ENCODE measurements at regions not wholly inside any gene's neighbourhood (a gene's known extent, or its start where the extent isn't known, plus 50 kb on each side); places are given as distances from the start of the nearest gene placed in this dataset.
"Not testable (repeated sequence)": the region's sequence is repeated elsewhere in the genome, so short reads cannot be mapped to it uniquely, and the experiment has no call there.

DNA sequence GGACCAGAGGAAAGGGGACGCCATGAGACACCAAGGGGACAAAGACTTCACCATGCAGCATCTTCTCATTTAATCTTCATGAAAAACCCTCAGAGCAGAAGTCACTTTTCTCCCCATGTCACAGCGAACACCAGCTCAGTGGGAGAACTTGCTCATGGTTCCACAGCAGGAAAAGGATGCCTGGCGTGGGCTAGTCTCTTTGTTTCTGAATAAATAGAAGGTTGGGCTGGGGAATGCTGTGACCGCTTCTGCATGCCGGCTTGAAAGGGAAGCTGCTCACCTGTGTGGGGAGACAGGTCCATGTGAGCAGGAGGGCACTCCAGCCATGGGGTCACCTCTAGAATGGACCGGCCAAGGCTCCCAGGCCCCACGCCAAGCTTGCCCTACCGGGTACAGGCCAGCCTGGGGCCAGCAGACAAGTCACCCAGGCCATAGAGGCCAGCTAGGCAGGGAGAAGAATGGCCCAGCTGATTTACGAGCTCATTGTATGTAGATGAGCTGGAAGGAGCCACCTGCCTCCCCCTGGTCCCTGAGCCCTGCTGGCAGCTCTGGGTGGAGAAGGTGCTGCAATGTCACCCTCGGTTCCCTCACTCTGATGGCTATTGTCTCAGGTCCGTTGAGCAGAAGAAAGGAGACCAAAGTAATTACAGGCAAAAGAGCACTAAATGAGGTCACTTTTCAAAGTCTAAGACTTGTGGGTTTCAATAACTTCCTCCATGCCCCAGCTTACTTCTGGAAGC is 82.0 kb upstream of the PDZD8 start:
- DNase-seq: peak in 3 of 4 experiments; percentile 34 to 48 (median 38)

- DNase-seq: no peak
Measured at GRCh38 chr10:117455346-117455745, 80.1 kb upstream of the PDZD8 start.

DNA sequence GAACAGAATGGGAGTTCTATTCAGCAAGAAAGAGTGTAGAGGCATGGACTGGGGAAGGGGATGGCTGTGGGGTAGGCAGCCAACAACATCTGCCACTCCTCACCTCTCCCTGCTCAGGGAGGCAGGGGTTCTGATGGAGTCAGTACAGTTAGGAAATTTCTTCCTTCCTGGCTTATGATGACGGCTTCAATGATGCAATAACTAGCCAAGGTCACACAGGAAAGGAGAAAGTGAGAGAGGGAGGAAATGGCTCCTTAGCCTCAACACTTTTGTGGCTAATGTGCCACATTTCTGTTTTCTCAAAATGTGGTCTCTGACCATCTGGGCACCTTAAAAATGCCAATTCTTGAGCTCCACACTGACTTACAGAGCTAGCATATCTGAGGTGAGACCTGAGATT is 79.3 kb upstream of the PDZD8 start:
- DNase-seq: peak in 3 of 4 experiments; percentile 12 to 44 (median 39)

DNA sequence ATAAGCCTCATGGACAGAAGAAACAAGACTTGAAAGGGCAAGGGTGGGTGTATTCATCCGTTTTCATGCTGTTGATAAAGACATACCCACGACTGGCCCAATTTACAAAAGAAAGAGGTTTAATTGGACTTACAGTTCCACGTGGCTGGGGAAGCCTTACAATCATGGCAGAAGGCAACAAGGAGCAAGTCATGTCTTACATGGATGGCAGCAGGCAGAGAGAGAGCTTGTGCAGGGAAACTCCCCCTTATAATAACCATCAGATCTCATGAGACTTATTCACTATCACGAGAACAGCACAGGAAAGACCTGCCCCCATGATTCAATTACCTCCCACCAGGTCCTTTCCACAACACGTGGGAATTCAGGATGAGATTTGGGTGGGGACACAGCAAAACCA is 78.2 kb upstream of the PDZD8 start:
- not testable (repeated sequence) for DNase-seq

DNA sequence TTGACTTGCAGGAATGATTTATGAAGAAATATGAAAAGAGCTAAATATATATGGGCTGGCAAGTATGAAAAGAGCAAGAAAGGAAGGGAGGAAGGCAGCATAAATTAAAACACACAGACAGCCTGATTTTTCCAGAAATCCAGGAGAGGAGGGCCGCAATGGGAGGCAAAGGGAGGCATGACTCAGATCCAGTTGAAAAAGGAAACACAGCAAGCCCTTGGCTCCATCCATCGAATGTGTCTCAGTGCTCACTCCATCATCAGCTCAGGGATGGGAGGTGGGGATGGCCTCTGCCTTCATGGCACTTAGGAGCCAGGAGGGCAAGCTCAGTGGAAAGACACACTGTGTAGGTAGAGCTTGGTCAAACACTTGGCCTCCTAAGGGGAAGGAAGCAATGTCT is 75.7 kb upstream of the PDZD8 start:
- no peak for DNase-seq

- DNase-seq: peak in 1 of 4 experiments; percentile 16
Measured at GRCh38 chr10:117449636-117450035, 74.4 kb upstream of the PDZD8 start.

GRCh38 chr10:117448802-117449201 is 73.6 kb upstream of the PDZD8 start:
- DNase-seq: no peak

DNA sequence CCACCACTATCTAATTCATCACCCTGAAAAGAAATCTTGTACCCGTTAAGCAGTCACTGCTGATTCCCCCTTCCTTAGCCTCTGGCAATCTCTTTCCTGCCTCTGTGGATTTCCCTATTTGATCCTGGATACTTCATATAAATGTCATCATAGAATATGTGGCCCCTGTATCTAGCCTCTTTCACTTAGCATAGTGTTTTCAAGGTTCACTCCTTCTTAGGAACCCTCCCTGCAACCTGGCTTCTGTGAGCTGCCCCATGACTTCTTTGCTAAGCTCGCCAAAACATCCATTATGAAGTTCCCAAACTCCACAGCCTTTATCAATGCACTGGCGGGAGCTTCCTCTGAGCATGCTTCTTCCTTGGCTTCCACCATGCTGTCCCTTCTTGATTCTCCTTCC is 70.8 kb upstream of the PDZD8 start:
- DNase-seq: no peak

DNA sequence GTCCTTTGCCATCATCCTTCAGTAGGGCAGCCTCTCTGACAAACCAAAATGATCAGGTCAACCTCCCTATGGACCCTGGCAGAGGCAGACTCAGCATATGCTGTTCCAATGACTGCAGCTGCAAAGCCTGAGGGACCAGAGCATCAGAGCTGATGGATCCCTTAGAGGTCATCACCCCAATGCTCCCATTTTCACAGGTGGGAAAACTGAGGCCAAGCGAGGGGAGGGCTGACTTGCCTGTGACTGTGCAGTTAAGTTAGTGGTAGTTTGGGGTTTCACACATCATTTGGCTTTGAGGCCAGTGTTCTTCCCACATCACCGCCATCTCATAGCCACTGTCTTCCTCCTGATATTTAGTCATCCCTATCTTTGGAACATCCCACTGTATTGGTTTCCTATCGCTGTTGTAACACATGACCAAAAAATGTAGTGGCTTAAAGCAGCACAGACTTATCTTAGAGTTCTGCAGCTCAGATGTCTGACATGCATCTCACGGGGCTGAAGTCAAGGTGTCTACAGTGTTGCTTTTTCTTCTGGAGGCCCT is 69.3 kb upstream of the PDZD8 start:
- peak in 1 of 4 experiments; percentile 36 for DNase-seq

DNA sequence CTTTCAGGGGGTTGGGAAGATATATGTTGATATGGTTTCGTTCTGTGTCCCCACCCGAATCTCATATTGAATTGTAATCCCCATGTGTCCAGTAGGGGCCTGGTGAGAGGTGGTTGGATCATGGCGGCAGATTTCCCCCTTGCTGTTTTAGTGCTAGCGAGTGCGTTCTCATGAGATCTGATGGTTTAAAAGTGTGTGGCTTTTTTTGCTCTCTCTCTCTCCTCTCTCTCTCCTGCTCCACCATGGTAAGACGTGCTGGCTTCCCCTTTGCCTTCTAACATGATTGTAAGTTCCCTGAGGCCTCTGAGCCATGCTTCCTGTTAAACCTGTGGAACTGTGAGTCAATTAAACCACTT is 68.4 kb upstream of the PDZD8 start:
- DNase-seq: no peak

DNA sequence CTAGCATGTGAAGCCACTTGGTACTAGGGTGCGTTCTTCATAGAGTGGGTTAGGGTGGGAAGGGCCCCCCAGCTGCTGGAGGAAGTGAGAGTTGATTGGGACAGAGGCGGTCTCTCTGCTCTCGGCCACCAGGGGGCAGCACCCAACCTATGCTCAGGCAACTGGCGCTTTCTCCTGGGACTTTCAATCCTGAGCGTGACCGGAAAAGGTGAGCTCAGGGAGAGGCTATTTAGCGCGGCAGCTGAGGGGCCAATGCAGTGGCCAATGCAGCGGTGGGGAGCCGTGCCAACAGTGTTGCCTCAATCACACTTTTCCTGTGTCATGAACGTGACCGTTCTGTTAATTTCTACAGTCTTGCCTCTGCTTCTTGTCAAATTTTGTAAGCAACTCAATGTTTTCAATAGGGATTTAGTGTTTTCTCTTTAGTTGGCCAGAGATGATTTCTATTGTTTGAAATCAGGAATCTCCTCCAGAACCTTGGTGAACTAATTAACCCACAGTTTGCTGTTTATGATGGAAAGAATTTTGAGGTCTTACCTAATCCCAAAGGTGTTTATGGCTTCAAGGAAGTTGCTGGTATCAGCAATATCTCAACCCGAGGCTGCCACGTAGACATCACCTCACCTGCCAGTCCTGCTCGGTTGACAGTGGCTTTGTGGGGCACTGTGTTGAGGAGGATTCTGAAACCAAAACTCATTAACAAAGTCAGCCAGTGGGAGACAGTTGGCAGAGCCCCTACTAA is 67.9 kb upstream of the PDZD8 start:
- DNase-seq: peak; percentile 71 to 89 (median 80)

DNA sequence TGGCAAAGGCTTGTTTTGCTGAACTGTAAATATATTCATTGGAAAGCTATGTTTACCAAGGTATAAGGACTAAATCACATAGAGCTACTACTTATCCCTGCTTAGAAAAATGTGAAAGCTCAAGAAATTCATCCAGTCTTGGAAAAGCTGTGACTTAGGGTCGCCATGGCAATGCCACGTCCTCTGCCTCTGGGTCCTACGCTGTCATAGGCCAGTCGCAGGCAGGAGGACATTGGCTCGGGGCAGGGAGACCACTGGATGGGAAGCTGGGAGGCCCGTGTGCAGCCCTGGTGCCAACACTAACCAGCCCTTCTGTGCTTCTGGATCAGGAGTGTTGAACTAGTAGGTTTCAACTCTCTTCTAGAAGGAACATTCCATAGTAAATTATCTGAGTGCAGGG is 67.3 kb upstream of the PDZD8 start:
- no peak for DNase-seq

GRCh38 chr10:117441812-117442443 is 66.7 kb upstream of the PDZD8 start:
- DNase-seq: peak; percentile 55 to 68 (median 68)

- DNase-seq: no peak
Measured at GRCh38 chr10:117441361-117441760, 66.1 kb upstream of the PDZD8 start.

GRCh38 chr10:117439243-117439912 is 64.1 kb upstream of the PDZD8 start:
- DNase-seq: peak in 3 of 4 experiments; percentile 13 to 53 (median 20)

DNA sequence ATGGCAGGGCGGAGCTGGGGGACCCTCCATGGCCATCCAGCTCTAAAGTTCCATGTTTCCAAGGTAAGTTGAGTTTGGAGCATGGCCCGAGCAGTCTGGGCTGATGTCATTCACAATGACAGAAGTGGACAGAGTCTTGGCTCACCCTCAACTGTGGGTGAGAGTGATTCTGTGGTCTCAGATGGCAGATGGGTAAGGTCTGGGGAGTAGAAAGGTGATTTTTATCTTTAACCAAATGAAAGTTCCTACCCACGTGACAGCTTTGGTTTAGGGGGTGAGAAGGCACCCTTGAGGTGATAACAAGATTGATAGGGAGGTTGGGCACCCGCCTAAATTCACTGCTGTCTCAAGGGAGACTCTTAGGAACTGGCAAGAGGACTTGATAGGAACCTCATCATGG is 57.6 kb upstream of the PDZD8 start:
- DNase-seq: no peak

DNA sequence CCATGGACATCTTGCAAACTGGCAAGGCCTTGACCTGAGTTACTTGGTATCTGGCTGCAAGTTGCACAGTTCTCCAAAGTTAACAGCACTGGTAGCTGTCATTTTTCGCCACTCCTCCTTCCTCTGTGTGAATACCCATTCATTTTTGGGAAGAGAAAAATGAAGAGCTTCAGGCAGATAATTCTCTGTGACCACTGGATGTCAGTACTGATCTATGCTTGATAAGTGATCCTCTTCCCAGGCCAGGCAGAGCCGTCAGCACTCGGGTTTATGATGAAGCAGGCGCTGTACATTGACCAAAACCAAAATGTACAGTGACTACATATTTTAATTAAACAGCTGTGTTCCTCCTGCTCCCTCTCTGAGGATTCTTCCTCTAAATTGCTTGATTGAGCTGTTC is 55.9 kb upstream of the PDZD8 start:
- peak; percentile 33 to 58 (median 50) for DNase-seq

- not testable (repeated sequence) for DNase-seq
Measured at GRCh38 chr10:117430535-117430934, 55.3 kb upstream of the PDZD8 start.

GRCh38 chr10:117429643-117430265 is 54.5 kb upstream of the PDZD8 start:
- peak in 1 of 4 experiments; percentile 22 for DNase-seq

- no peak for DNase-seq
Measured at GRCh38 chr10:117427356-117427755, 52.1 kb upstream of the PDZD8 start.

- DNase-seq: no peak
Measured at GRCh38 chr10:117425974-117426566, 50.8 kb upstream of the PDZD8 start.
